PC-9 (cell line): ENCODE measurements at regions not wholly inside any gene's neighbourhood (a gene's known extent, or its start where the extent isn't known, plus 50 kb on each side); places are given as distances from the start of the nearest gene placed in this dataset.

Experiments
- CTCF ChIP-seq: fragments of 200-600 bp; sonication (generic); conservative IDR thresholded peaks from 2 replicates; pipeline ENCODE4 v1.6.1; 2017; ENCODE audit warnings: mixed run types, antibody characterized with exemption, mild to moderate bottlenecking, moderate library complexity
- EZH2 ChIP-seq: fragments of 200-600 bp; sonication (generic); IDR thresholded peaks from 2 replicates; pipeline ENCODE4 v1.8.0; 2017; ENCODE audit warnings: antibody characterized with exemption, low read depth

- no peak for TF ChIP-seq EZH2
- no peak for TF ChIP-seq CTCF
Measured at GRCh38 chr10:130236711-130237110, 100.5 kb downstream of the GLRX3 start.
